ENCODE measurements at regions not wholly inside any gene's neighbourhood (a gene's known extent, or its start where the extent isn't known, plus 50 kb on each side); places are given as distances from the start of the nearest gene placed in this dataset.
A peak's percentile ranks its signal among the peaks of the same experiment; 100 is the strongest.
"Not testable (repeated sequence)": the region's sequence is repeated elsewhere in the genome, so short reads cannot be mapped to it uniquely, and the experiment has no call there.

GRCh38 chr6:99152347-99152643 is 197.2 kb downstream of the FAXC start:
- no peak overlapping the region for H3K27ac Mint-ChIP-seq
- peaks cover 24% of the 10 kb centered on the region for H3K27me3 Mint-ChIP-seq
- no peak for DNase-seq
- CTCF ChIA-PET: interaction anchor here (1.7 to 2.0 kb wide), 2 partner anchors 8 to 90 kb away, joined by 5 read pairs; no protein-coding TSS in a partner anchor
- no peaks in the 10 kb centered on the region for H3K4me1 Mint-ChIP-seq
- no peaks in the 10 kb centered on the region for H3K9me3 Mint-ChIP-seq (ENCODE audit: low read depth)
- ATAC-seq: no peak
- H3K36me3 Mint-ChIP-seq: no peaks in the 10 kb centered on the region
- H3K4me3 Mint-ChIP-seq: no peak overlapping the region

DNA sequence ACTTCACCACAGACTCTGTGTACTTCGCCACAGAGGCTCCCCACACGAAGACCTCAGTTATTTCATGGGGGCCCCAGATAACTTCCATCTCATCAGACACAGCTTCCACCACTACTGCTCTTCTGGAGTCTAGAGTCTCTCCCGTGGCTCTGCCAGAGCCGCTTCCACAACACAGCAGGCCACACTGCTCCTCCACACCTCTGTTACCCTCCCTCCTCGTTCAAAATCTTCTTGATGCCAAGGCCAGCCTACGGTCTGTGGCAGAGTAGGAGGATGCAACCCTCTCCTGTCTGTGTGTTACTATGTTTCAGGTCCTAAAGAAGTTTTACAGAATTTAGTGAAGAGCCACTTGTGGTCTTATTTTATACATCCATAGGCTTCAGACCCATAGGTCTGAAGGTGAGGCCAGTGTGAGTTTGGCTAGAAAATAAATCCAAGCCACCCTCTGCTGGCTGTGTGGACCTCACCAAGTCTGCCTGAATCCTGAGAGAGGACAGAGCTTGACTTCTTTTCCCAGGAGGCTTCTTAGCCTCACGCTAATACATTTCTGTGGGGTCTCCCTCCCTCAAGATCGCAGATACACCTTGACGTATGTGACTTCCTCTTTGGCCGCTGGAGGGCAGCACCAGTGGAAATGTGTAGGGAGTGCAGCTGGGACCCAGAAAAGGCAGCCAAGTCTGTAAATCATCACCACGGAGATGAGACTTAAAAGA is 197.7 kb downstream of the FAXC start:
- H3K9me3 Mint-ChIP-seq (ENCODE audit: low read depth): no peaks in the 10 kb centered on the region
- H3K27me3 Mint-ChIP-seq: peaks cover 25% of the 10 kb centered on the region
- H3K4me3 Mint-ChIP-seq: no peak overlapping the region
- CTCF ChIA-PET: interaction anchor here (1.7 to 2.0 kb wide), 2 partner anchors 8 to 90 kb away, joined by 5 read pairs; no protein-coding TSS in a partner anchor
- DNase-seq: peak; percentile 55
- H3K36me3 Mint-ChIP-seq: no peaks in the 10 kb centered on the region
- H3K27ac Mint-ChIP-seq: no peak overlapping the region
- no peaks in the 10 kb centered on the region for H3K4me1 Mint-ChIP-seq
- peak; percentile 58 for ATAC-seq

- DNase-seq (no peak), ATAC-seq (no peak)
- Mint-ChIP-seq H3K36me3 (no peaks in the 10 kb centered on the region), H3K27me3 (peaks cover 20% of the 10 kb centered on the region), H3K4me3 (no peak overlapping the region), H3K4me1 (no peaks in the 10 kb centered on the region), H3K9me3 (ENCODE audit: low read depth) (no peaks in the 10 kb centered on the region), H3K27ac (no peak overlapping the region)
- CTCF ChIA-PET: no interaction called here
Measured at GRCh38 chr6:99148761-99149160, 200.7 kb downstream of the FAXC start.

DNA sequence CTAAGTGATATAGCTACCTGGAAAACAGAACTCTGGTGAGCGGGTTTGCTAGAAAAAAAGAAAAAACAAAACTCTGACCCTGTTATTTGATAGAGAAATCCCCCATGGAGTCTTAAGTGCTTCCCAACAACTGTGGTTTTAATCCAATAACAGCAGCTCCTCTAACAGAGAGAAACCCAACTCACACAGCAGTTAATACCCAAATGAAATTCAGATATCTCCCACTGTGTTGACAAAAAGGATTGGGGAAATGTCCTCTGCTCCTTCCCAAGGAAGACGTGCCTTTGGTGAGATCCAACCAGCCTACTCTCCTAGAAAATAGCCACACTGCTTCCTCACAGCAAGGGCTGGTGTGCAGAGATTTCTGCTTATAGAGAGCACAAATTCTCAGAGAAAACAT is 200.4 kb upstream of the FBXL4 start:
- DNase-seq (no peak), ATAC-seq (no peak)
- no peaks in the 10 kb centered on the region for H3K4me1 Mint-ChIP-seq
- no peaks in the 10 kb centered on the region for H3K36me3 Mint-ChIP-seq
- peaks cover 16% of the 10 kb centered on the region for H3K27me3 Mint-ChIP-seq
- H3K9me3 Mint-ChIP-seq (ENCODE audit: low read depth): no peaks in the 10 kb centered on the region
- H3K4me3 Mint-ChIP-seq: no peak overlapping the region
- no peak overlapping the region for H3K27ac Mint-ChIP-seq
- CTCF ChIA-PET: no interaction called here

DNA sequence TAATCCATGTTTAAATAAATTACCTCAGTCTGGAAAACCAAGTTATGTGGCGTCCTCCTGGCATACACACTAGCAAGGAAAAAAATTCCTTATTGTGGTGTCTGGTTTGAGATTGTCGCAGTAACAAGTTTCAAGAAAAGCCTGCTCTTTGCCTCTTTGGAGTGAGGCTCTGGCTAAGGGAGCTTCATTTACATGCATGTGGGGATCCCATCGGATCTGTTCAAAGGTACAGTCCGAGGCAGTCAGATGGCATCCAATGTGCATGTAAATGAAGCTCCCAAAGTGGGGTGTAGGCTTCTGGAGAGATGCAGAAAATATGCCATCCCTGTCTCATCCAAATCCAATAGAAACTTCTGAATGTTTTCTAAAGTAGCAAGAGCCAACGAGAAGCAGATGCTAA is 199.5 kb upstream of the FBXL4 start:
- Mint-ChIP-seq H3K27me3 (peaks cover 15% of the 10 kb centered on the region), H3K27ac (no peak overlapping the region), H3K4me3 (no peak overlapping the region), H3K36me3 (no peaks in the 10 kb centered on the region), H3K9me3 (ENCODE audit: low read depth) (no peaks in the 10 kb centered on the region), H3K4me1 (no peaks in the 10 kb centered on the region)
- ATAC-seq (no peak), DNase-seq (no peak)
- CTCF ChIA-PET: no interaction called here

DNA sequence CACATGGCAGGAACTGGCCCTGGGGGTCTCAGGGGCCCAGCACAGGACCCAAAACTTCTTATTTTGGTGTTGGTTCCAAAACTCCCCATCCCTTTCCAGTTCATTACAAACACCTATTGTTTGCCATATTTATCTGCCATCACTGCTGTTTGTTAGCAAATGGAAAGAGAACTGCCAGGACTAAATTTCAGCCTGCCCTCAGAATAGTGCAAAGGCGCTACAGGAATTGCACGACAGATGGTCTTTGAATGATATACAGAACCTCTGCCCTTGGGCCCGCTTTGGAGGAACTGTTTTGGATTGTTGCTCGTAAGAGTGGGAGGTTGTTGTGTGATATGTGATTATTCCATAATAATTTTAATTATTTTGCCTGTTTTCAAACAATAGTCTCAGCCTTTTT is 199.0 kb upstream of the FBXL4 start:
- Mint-ChIP-seq H3K4me1 (no peaks in the 10 kb centered on the region), H3K36me3 (no peaks in the 10 kb centered on the region), H3K4me3 (no peak overlapping the region), H3K27ac (no peak overlapping the region), H3K27me3 (peaks cover 14% of the 10 kb centered on the region), H3K9me3 (ENCODE audit: low read depth) (no peaks in the 10 kb centered on the region)
- DNase-seq (no peak), ATAC-seq (no peak)
- CTCF ChIA-PET: no interaction called here

GRCh38 chr6:99145738-99146137 is 198.0 kb upstream of the FBXL4 start:
- ATAC-seq: no peak
- DNase-seq: no peak
- Mint-ChIP-seq H3K36me3 (no peaks in the 10 kb centered on the region), H3K27ac (no peak overlapping the region), H3K4me3 (no peak overlapping the region), H3K9me3 (ENCODE audit: low read depth) (no peaks in the 10 kb centered on the region), H3K27me3 (peaks cover 14% of the 10 kb centered on the region), H3K4me1 (no peaks in the 10 kb centered on the region)
- CTCF ChIA-PET: interaction anchor here (0.8 kb wide), 1 partner anchor 9 kb away, joined by 3 read pairs; no protein-coding TSS in a partner anchor

DNA sequence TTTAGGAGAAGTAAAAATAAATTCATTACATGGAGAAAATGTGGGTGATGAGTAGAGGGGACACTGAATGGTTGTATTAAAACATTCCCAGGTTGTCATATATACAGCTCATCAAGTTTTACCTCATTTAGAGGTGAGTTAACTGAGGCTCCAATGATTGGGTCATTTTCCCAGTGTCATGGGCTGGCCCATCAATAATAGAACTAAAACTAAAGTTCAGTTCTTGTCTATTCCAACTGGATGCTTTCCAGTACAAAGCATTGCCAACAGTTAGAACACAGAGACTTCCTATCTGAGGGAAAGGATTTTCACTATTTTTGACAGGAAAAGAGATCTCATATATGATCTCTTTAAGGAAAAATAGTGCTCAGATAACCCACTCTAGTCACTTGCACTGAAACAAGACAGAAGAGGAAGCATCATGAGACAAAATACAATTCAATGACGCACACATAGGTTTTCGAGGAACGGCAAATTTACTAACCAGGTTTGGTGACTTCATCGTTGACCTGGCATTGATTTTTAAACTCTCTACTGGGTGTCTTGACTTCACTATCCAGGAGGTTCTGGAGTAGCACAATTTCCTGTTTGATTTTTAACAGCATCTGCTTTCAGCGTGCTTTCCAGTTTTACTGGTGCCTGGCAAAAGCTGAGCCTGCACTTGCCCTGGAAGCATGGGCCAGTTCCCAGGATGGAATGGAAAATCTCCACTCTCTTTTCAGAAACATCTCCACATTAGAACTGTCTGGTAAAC is 195.5 kb upstream of the FBXL4 start:
- ATAC-seq (no peak), DNase-seq (no peak)
- Mint-ChIP-seq H3K4me1 (no peaks in the 10 kb centered on the region), H3K4me3 (no peak overlapping the region), H3K27me3 (peaks cover 13% of the 10 kb centered on the region), H3K36me3 (no peaks in the 10 kb centered on the region), H3K9me3 (ENCODE audit: low read depth) (no peaks in the 10 kb centered on the region), H3K27ac (no peak overlapping the region)
- CTCF ChIA-PET: no interaction called here

DNA sequence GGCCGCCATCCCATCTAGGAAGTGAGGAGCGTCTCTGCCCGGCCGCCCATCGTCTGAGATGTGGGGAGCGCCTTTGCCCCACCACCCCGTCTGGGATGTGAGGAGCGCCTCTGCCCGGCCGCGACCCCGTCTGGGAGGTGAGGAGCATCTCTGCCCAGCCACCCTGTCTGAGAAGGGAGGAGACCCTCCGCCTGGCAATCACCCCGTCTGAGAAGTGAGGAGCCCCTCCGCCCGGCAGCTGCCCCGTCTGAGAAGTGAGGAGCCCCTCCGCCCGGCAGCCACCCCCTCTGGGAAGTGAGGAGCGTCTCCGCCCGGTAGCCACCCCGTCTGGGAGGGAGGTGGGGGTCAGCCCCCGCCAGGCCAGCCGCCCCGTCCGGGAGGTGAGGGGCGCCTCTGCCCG is 194.2 kb upstream of the FBXL4 start:
- H3K9me3 Mint-ChIP-seq (ENCODE audit: low read depth); H3K27ac Mint-ChIP-seq; H3K4me3 Mint-ChIP-seq; H3K4me1 Mint-ChIP-seq; H3K36me3 Mint-ChIP-seq; ATAC-seq; DNase-seq; CTCF ChIA-PET: not testable (repeated sequence)
- H3K27me3 Mint-ChIP-seq: peaks cover 15% of the 10 kb centered on the region

GRCh38 chr6:99138445-99138844 is 190.7 kb upstream of the FBXL4 start:
- CTCF ChIA-PET: interaction anchor here (0.9 kb wide), 1 partner anchor 19 kb away, joined by 3 read pairs; no protein-coding TSS in a partner anchor
- H3K4me1 Mint-ChIP-seq: no peaks in the 10 kb centered on the region
- peaks cover 16% of the 10 kb centered on the region for H3K27me3 Mint-ChIP-seq
- H3K27ac Mint-ChIP-seq: no peak overlapping the region
- H3K4me3 Mint-ChIP-seq: no peak overlapping the region
- no peaks in the 10 kb centered on the region for H3K9me3 Mint-ChIP-seq (ENCODE audit: low read depth)
- ATAC-seq (no peak), DNase-seq (no peak)
- H3K36me3 Mint-ChIP-seq: no peaks in the 10 kb centered on the region

GRCh38 chr6:99137314-99137713 is 189.6 kb upstream of the FBXL4 start:
- DNase-seq (no peak), ATAC-seq (no peak)
- H3K9me3 Mint-ChIP-seq (ENCODE audit: low read depth): no peaks in the 10 kb centered on the region
- CTCF ChIA-PET: no interaction called here
- H3K36me3 Mint-ChIP-seq: no peaks in the 10 kb centered on the region
- no peaks in the 10 kb centered on the region for H3K4me1 Mint-ChIP-seq
- H3K27ac Mint-ChIP-seq: no peak overlapping the region
- peaks cover 17% of the 10 kb centered on the region for H3K27me3 Mint-ChIP-seq
- no peak overlapping the region for H3K4me3 Mint-ChIP-seq

GRCh38 chr6:99136488-99136887 is 188.7 kb upstream of the FBXL4 start:
- CTCF ChIA-PET: no interaction called here
- Mint-ChIP-seq H3K4me3 (no peak overlapping the region), H3K36me3 (no peaks in the 10 kb centered on the region), H3K27me3 (peaks cover 18% of the 10 kb centered on the region), H3K27ac (no peak overlapping the region), H3K4me1 (no peaks in the 10 kb centered on the region), H3K9me3 (ENCODE audit: low read depth) (no peaks in the 10 kb centered on the region)
- ATAC-seq (no peak), DNase-seq (no peak)

GRCh38 chr6:99132026-99132635 is 184.4 kb upstream of the FBXL4 start:
- Mint-ChIP-seq H3K9me3 (ENCODE audit: low read depth) (no peaks in the 10 kb centered on the region), H3K36me3 (no peaks in the 10 kb centered on the region), H3K4me3 (no peak overlapping the region), H3K27me3 (peaks cover 9% of the 10 kb centered on the region), H3K4me1 (no peaks in the 10 kb centered on the region), H3K27ac (no peak overlapping the region)
- ATAC-seq (no peak), DNase-seq (no peak)
- CTCF ChIA-PET: no interaction called here
